Neuronal stem cell (in vitro differentiated cells): ENCODE measurements at regions not wholly inside any gene's neighbourhood (a gene's known extent, or its start where the extent isn't known, plus 50 kb on each side); places are given as distances from the start of the nearest gene placed in this dataset.

ENCODE experiments used
- DNase-seq: peaks from one replicate; pipeline ENCODE4 v3.0.0-alpha.2; 2013; ENCODE audit warnings: low spot score
- H2AFZ ChIP-seq: one replicate; pipeline ENCODE4 v1.6.1; 2013; ENCODE audit warnings: mild to moderate bottlenecking, low read length, inconsistent platforms
- H2AK5ac ChIP-seq: 2 replicates; pipeline ENCODE4 v1.6.1; 2013; ENCODE audit warnings: low read depth, mild to moderate bottlenecking, inconsistent platforms, low read length, moderate library complexity, mixed read lengths
- H2BK120ac ChIP-seq: 2 replicates; pipeline ENCODE4 v1.6.1; 2013; ENCODE audit warnings: low read depth, mild to moderate bottlenecking, inconsistent platforms, low read length, moderate library complexity, mixed read lengths
- H2BK12ac ChIP-seq: one replicate; pipeline ENCODE4 v1.6.1; 2013; ENCODE audit warnings: low read length, inconsistent platforms
- H2BK15ac ChIP-seq: 2 replicates; pipeline ENCODE4 v1.6.1; 2013; ENCODE audit warnings: mild to moderate bottlenecking, low read length, inconsistent platforms, mixed read lengths
- H2BK5ac ChIP-seq: one replicate; pipeline ENCODE4 v1.6.1; 2013; ENCODE audit warnings: inconsistent platforms, mild to moderate bottlenecking, low read length, moderate library complexity
- H3K14ac ChIP-seq: one replicate; pipeline ENCODE4 v1.6.1; 2013; ENCODE audit warnings: low read length, inconsistent platforms
- H3K18ac ChIP-seq: 2 replicates; pipeline ENCODE4 v1.6.1; 2013; ENCODE audit warnings: low read length, inconsistent platforms
- H3K23ac ChIP-seq: 2 replicates; pipeline ENCODE4 v1.6.1; 2013; ENCODE audit warnings: low read depth, mild to moderate bottlenecking, mixed read lengths, low read length, inconsistent platforms; ENCODE audit not compliant: poor library complexity
- H3K27ac ChIP-seq: replicated peaks from 3 replicates; pipeline ENCODE4 v1.5.1; 2013; ENCODE audit warnings: low read length, inconsistent platforms
- H3K27me3 ChIP-seq, 3 experiments: 2 replicates each; pipeline ENCODE4 v1.6.1; 2013; ENCODE audit warnings: low read length in 3 of 3, mild to moderate bottlenecking in 2 of 3, inconsistent platforms in 1 of 3, low read depth in 1 of 3, mixed read lengths in 1 of 3, moderate library complexity in 1 of 3; ENCODE audit not compliant: control insufficient read depth in 3 of 3, insufficient read depth in 3 of 3
- H3K36me3 ChIP-seq, 2 donors: replicated peaks in 1 of 2; 2 replicates each; pipeline ENCODE4 v1.6.1; 2013; ENCODE audit warnings: low read length in 2 of 2; ENCODE audit not compliant: control insufficient read depth in 2 of 2, insufficient read depth in 2 of 2
- H3K4ac ChIP-seq: 2 replicates; pipeline ENCODE4 v1.6.1; 2013; ENCODE audit warnings: inconsistent platforms, mild to moderate bottlenecking, low read length, moderate library complexity
- H3K4me1 ChIP-seq, 2 donors: 1 replicate in 1 of 2; 2 replicates in 1 of 2; pipeline ENCODE4 v1.6.1; 2013; ENCODE audit warnings: low read length in 2 of 2, low read depth in 1 of 2; ENCODE audit not compliant: control insufficient read depth in 2 of 2, insufficient read depth in 1 of 2
- H3K4me2 ChIP-seq: one replicate; pipeline ENCODE4 v1.6.1; 2013; ENCODE audit warnings: mild to moderate bottlenecking, low read length, inconsistent platforms; ENCODE audit not compliant: insufficient read depth, poor library complexity, severe bottlenecking
- H3K4me3 ChIP-seq, 2 donors: 2 replicates each; pipeline ENCODE4 v1.5.1; 2013; ENCODE audit warnings: low read length in 2 of 2, mild to moderate bottlenecking in 2 of 2, inconsistent platforms in 1 of 2, moderate library complexity in 1 of 2
- H3K79me1 ChIP-seq: one replicate; pipeline ENCODE4 v1.6.1; 2013; ENCODE audit warnings: low read depth, mild to moderate bottlenecking, inconsistent platforms, low read length, moderate library complexity
- H3K9ac ChIP-seq: one replicate; pipeline ENCODE4 v1.6.1; 2013; ENCODE audit warnings: mild to moderate bottlenecking, low read depth, low read length, inconsistent platforms; ENCODE audit not compliant: poor library complexity
- H3K9me3 ChIP-seq, 2 donors: replicated peaks in 1 of 2; 2 replicates each; pipeline versions ENCODE3 to v1.6.1; 2013; ENCODE audit warnings: low read length in 2 of 2, mild to moderate bottlenecking in 2 of 2, inconsistent platforms in 1 of 2, low read depth in 1 of 2, mixed read lengths in 1 of 2, moderate library complexity in 1 of 2; ENCODE audit not compliant: control insufficient read depth in 2 of 2, insufficient read depth in 1 of 2
- H4K8ac ChIP-seq: one replicate; pipeline ENCODE4 v1.6.1; 2013; ENCODE audit warnings: low read depth, mild to moderate bottlenecking, inconsistent platforms, low read length, moderate library complexity
- H4K91ac ChIP-seq: one replicate; pipeline ENCODE4 v1.6.1; 2013; ENCODE audit warnings: low read length, low read depth, mild to moderate bottlenecking, inconsistent platforms; ENCODE audit not compliant: poor library complexity
- WGBS, 2 donors: extraction: QIAGEN DNeasy Blood & Tissue Kit; methylation state at CpG; one replicate each; pipeline ENCODE4 v1.1.7; 2013; ENCODE audit warnings: missing lambda C conversion rate in 2 of 2, mixed read lengths in 1 of 2; ENCODE audit not compliant: insufficient read length in 2 of 2, insufficient replicate concordance in 1 of 2; ENCODE audit errors: extremely low coverage in 2 of 2; 5-methylcytosine and 5-hydroxymethylcytosine counted together

GRCh38 chr14:49363821-49364751 lies 222.1 kb downstream of the RPS29 start:
- H3K4ac ChIP-seq = no peak overlapping the region
- H2BK15ac ChIP-seq = no peak overlapping the region
- DNase-seq = no peak
- no peak overlapping the region for H3K4me3 ChIP-seq
- H2AFZ ChIP-seq = no peak overlapping the region
- no peak overlapping the region for H3K27ac ChIP-seq
- no peaks in the 10 kb centered on the region for H3K9me3 ChIP-seq
- H4K8ac ChIP-seq = no peak overlapping the region
- H3K4me2 ChIP-seq = no peak overlapping the region
- H3K14ac ChIP-seq = no peak overlapping the region
- H3K9ac ChIP-seq = no peak overlapping the region
- WGBS, 2 donors = no CpG with 5 or more reads among the region's 5 CpGs
- H3K79me1 ChIP-seq = no peaks in the 10 kb centered on the region
- H3K4me1 ChIP-seq = peaks cover 0 to 8% of the 10 kb centered on the region in 2 donors
- H2AK5ac ChIP-seq = no peak overlapping the region
- no peak overlapping the region for H3K23ac ChIP-seq
- H4K91ac ChIP-seq = no peak overlapping the region
- no peak overlapping the region for H2BK12ac ChIP-seq
- no peak overlapping the region for H2BK120ac ChIP-seq
- H3K27me3 ChIP-seq = no peaks in the 10 kb centered on the region
- H2BK5ac ChIP-seq = no peak overlapping the region
- H3K36me3 ChIP-seq = no peaks in the 10 kb centered on the region
- H3K18ac ChIP-seq = no peak overlapping the region

GRCh38 chr14:49362916-49363315 lies 223.3 kb downstream of the RPS29 start:
- Histone ChIP-seq H4K91ac (no peak overlapping the region), H3K79me1 (no peaks in the 10 kb centered on the region), H3K9ac (no peak overlapping the region), H2BK15ac (no peak overlapping the region), H2AK5ac (no peak overlapping the region), H3K23ac (no peak overlapping the region), H3K4me2 (no peak overlapping the region), H4K8ac (no peak overlapping the region), H2BK12ac (no peak overlapping the region), H3K27ac (no peak overlapping the region), H3K36me3 (no peaks in the 10 kb centered on the region), H2BK5ac (no peak overlapping the region), H2AFZ (no peak overlapping the region), H3K4ac (no peak overlapping the region), H3K18ac (no peak overlapping the region), H3K9me3 (no peaks in the 10 kb centered on the region), H3K4me1 (peaks cover 0 to 8% of the 10 kb centered on the region in 2 donors), H3K27me3 (no peaks in the 10 kb centered on the region), H2BK120ac (no peak overlapping the region), H3K4me3 (no peak overlapping the region), H3K14ac (no peak overlapping the region)
- WGBS, 2 donors = no CpG with 5 or more reads among the region's 1 CpG
- no peak for DNase-seq

GRCh38 chr14:49339130-49339529 lies 247.1 kb downstream of the RPS29 start:
- no peak overlapping the region for H3K4me3 ChIP-seq
- H3K23ac ChIP-seq = no peak overlapping the region
- H3K27me3 ChIP-seq = no peaks in the 10 kb centered on the region
- no peaks in the 10 kb centered on the region for H3K79me1 ChIP-seq
- no peak overlapping the region for H3K9ac ChIP-seq
- H2AK5ac ChIP-seq = no peak overlapping the region
- H2BK12ac ChIP-seq = no peak overlapping the region
- no peak overlapping the region for H3K27ac ChIP-seq
- H3K36me3 ChIP-seq = no peaks in the 10 kb centered on the region
- WGBS, 2 donors = no CpG with 5 or more reads among the region's 3 CpGs
- no peaks in the 10 kb centered on the region for H3K9me3 ChIP-seq
- H3K4ac ChIP-seq = no peak overlapping the region
- H3K18ac ChIP-seq = no peak overlapping the region
- H3K14ac ChIP-seq = no peak overlapping the region
- H4K8ac ChIP-seq = no peak overlapping the region
- DNase-seq = no peak
- no peak overlapping the region for H2AFZ ChIP-seq
- H3K4me1 ChIP-seq = no peaks in the 10 kb centered on the region
- no peak overlapping the region for H2BK120ac ChIP-seq
- H4K91ac ChIP-seq = no peak overlapping the region
- H3K4me2 ChIP-seq = no peak overlapping the region
- H2BK15ac ChIP-seq = no peak overlapping the region
- no peak overlapping the region for H2BK5ac ChIP-seq

GRCh38 chr14:49319810-49320209 lies 266.4 kb downstream of the RPS29 start:
- Histone ChIP-seq H4K8ac (no peak overlapping the region), H2BK5ac (no peak overlapping the region), H2BK15ac (no peak overlapping the region), H3K9ac (no peak overlapping the region), H3K27me3 (no peaks in the 10 kb centered on the region), H2BK120ac (no peak overlapping the region), H3K27ac (no peak overlapping the region), H3K18ac (no peak overlapping the region), H2BK12ac (no peak overlapping the region), H3K4me1 (no peaks in the 10 kb centered on the region), H3K4me2 (no peak overlapping the region), H3K14ac (no peak overlapping the region), H3K79me1 (no peaks in the 10 kb centered on the region), H2AFZ (no peak overlapping the region), H3K4me3 (no peak overlapping the region), H3K23ac (no peak overlapping the region), H3K9me3 (no peaks in the 10 kb centered on the region), H3K4ac (no peak overlapping the region), H3K36me3 (no peaks in the 10 kb centered on the region), H2AK5ac (no peak overlapping the region), H4K91ac (no peak overlapping the region)
- no peak for DNase-seq
- no CpG with 5 or more reads among the region's 3 CpGs for WGBS, 2 donors
